GM12874 (cell line): ENCODE measurements at regions not wholly inside any gene's neighbourhood (a gene's known extent, or its start where the extent isn't known, plus 50 kb on each side); places are given as distances from the start of the nearest gene placed in this dataset.

Experiments
- TF ChIP-seq, protein P1 (sequence below): IDR thresholded peaks from 2 replicates; pipeline ENCODE4 v1.5.1; 2011; ENCODE audit warnings: low read depth, mild to moderate bottlenecking, control low read depth, low read length, moderate library complexity; ENCODE audit not compliant: insufficient read depth

DNA sequence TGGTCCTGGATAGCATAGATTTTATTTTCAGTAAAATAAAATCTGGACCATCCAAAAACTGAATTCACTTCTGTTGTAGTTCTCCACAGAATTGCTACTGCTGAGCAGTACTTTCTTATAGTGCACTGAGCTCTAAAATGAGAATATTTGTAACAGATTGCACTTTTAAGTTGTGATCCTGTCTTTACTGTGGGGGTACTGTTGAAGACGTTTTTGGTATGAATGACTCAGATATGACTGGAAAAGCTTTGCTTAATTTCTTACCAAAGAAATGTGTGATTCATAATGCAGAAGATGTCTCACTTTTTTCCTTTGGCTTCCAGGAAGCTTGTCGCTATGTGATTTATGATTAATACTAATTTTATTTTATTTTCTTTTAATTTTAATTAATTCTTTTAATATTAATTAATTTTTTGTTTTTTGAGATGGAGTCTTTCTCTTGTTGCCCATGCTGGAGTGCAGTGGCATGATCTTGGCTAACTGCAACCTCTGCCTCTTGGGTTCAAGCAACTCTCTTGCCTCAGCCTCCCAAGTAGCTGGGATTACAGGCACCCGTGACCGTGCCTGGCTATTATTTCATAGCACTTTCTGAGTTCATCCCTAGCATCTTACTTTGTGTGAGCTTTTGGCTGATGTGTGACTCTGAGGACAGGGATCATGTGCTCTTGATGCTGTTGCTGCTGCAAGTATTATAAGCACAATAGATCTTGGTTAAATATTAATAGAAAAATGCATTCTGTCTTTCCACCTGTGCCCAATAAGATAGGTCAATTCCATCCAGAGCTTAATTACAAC lies 557.6 kb upstream of the AMELY start:
- TF ChIP-seq, protein P1, sequence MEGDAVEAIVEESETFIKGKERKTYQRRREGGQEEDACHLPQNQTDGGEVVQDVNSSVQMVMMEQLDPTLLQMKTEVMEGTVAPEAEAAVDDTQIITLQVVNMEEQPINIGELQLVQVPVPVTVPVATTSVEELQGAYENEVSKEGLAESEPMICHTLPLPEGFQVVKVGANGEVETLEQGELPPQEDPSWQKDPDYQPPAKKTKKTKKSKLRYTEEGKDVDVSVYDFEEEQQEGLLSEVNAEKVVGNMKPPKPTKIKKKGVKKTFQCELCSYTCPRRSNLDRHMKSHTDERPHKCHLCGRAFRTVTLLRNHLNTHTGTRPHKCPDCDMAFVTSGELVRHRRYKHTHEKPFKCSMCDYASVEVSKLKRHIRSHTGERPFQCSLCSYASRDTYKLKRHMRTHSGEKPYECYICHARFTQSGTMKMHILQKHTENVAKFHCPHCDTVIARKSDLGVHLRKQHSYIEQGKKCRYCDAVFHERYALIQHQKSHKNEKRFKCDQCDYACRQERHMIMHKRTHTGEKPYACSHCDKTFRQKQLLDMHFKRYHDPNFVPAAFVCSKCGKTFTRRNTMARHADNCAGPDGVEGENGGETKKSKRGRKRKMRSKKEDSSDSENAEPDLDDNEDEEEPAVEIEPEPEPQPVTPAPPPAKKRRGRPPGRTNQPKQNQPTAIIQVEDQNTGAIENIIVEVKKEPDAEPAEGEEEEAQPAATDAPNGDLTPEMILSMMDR: no peak

DNA sequence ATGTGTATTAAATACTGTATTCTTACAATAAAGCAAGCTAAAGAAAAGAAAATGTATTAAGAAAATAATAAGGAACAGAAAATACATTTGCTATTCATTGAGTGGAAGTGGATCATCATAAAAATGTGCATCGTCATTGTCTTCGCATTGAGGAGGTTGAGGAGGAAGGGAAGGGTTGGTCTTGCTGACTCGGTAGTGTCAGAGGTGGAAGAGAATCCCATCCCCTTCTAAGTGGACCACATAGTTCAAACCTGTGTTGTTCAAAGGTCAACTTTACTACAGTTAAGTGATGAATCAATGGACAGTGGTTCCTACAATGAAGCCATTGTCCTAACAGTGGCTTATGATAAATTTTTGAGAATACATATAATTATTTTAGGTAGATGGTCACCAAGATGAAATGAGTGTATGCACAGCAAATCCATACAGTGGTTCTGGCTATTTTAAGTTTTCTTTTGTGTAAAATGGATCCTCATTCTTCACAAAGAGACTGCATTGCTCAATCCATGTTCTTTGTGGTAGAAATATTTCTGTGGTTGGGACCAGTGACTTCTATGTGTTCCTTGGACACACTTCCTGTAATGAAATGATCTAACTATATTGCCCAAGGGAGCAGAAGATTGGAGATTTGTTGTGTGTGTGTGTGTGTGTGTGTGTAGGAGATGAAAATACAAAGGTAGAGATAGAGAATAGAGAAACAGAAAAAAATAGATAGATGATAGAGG lies 556.4 kb upstream of the AMELY start:
- TF ChIP-seq, protein P1: no peak

DNA sequence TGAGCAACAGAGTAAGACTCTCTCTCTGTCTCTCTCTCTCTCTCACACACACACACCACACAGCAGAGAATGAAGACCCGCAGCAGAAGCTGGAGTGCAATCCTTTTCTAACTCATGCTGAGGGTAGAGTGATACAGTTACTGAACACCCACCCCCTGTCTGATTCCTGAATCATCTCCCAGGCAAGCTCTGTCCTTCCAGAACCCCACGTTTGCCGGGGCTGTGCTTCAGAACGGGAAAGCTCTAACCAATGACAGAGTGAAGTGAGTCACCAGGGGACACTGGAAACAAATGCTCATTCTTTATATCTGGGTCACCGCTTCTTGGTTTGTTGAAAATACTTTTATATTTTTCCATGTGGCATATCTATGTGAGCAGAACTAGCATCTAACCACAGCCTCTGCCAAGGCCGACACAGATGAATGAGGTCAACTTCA lies 553.7 kb upstream of the AMELY start:
- TF ChIP-seq, protein P1: no peak

DNA sequence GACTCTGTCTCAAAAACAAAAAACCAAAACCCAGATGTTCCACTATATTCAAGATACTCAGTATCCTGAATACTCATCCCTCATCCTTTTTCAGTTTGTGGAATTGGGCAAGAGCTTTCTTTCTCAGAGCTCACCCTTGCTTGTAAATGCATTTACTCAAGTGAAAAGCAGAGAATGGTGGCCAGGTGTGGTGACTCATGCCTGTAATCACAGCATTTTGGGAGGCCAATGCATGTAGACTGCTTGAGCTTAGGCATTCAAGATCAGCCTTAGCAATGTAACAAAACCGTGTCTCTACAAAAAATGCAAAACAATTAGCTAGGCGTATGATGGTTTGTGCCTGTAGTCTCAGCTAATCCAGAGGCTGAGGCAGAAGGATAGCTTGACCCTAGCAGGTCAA lies 553.2 kb upstream of the AMELY start:
- TF ChIP-seq, protein P1: no peak

DNA sequence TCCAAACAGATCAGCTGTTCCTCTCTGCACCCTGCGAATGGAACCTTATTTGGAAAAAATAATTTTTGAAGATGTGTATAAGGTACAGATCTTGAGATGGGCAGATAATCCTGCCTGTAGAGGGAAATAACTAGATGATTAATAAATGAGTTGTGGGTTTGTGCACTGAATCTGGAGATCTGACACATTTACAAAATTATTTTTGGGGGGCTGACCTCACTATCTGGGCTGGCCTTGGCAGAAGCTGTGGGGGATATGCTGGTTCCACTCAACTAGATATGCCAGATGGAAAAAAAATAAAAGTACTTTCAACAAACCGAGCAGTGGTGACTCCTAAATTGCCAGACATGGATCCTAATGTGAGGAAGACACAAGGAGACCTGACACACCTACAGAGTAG lies 552.2 kb upstream of the AMELY start:
- TF ChIP-seq, protein P1: no peak

DNA sequence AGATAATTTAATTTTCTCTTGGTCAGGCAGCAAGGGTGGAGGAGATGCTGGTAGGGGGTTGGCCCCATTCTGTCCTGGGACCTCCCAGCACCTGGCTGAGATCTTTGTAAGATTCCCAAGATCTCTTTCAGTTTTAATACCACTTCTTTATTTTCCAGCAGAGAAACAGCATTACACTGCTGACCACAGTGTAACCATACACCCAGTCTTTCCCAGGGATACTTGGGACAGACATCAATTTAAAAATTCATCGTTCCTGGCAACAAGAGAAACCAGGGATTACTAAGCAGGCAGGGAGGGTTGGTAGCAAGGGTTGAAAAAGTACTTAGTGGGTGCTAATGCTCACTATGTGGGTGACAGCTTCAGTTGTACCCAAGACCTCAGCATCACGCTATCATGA lies 551.6 kb upstream of the AMELY start:
- TF ChIP-seq, protein P1: no peak

DNA sequence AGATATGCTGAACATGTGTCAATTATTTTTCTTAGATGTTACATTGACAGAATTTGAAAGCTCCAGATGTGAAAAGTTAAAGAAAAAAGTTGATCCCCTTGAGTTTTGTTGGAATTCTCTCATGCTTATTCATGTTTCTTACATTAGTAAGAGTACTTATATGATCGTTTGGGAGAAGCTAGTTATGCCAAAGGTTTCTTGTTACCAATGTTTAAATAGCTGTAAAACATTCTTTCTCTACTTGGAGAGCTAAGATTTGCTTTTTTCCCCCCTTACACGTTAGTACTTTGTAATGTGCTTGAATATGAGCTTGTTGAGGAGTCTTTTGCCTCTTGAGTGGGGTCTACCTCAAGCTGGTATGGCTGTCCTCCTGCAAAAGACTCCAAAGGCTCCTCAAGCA lies 551.1 kb upstream of the AMELY start:
- TF ChIP-seq, protein P1: no peak
